ENCODE measurements at regions not wholly inside any gene's neighbourhood (a gene's known extent, or its start where the extent isn't known, plus 50 kb on each side); places are given as distances from the start of the nearest gene placed in this dataset.
"Not testable (repeated sequence)": the region's sequence is repeated elsewhere in the genome, so short reads cannot be mapped to it uniquely, and the experiment has no call there.

- DNase-seq: no peak
These were observed 162.6 kb upstream of the DTNBP1 start for GRCh38 chr6:15825332-15825930.

GRCh38 chr6:15824811-15825210 is 162.0 kb upstream of the DTNBP1 start:
- no peak for DNase-seq

- DNase-seq: no peak
These were observed 161.1 kb upstream of the DTNBP1 start for GRCh38 chr6:15823838-15824414.

- DNase-seq: no peak
These were observed 160.0 kb upstream of the DTNBP1 start for GRCh38 chr6:15822835-15823234.

- DNase-seq: no peak
These were observed 157.0 kb upstream of the DTNBP1 start for GRCh38 chr6:15819841-15820240.

- no peak for DNase-seq
These were observed 156.4 kb upstream of the DTNBP1 start for GRCh38 chr6:15819226-15819625.

GRCh38 chr6:15818491-15818890 is 155.7 kb upstream of the DTNBP1 start:
- no peak for DNase-seq

- no peak for DNase-seq
These were observed 155.2 kb upstream of the DTNBP1 start for GRCh38 chr6:15818044-15818443.

- no peak for DNase-seq
These were observed 154.3 kb upstream of the DTNBP1 start for GRCh38 chr6:15817100-15817499.

- no peak for DNase-seq
These were observed 153.8 kb upstream of the DTNBP1 start for GRCh38 chr6:15816661-15817060.

- not testable (repeated sequence) for DNase-seq
These were observed 150.9 kb upstream of the DTNBP1 start for GRCh38 chr6:15813698-15814097.

GRCh38 chr6:15811107-15811506 is 148.3 kb upstream of the DTNBP1 start:
- DNase-seq: no peak

- no peak for DNase-seq
These were observed 147.8 kb upstream of the DTNBP1 start for GRCh38 chr6:15810618-15811017.

- no peak for DNase-seq
These were observed 146.5 kb upstream of the DTNBP1 start for GRCh38 chr6:15809367-15809766.

- DNase-seq: no peak
These were observed 141.6 kb upstream of the DTNBP1 start for GRCh38 chr6:15804164-15805154.

GRCh38 chr6:15802466-15802865 is 139.6 kb upstream of the DTNBP1 start:
- DNase-seq: no peak

GRCh38 chr6:15801912-15802311 is 139.1 kb upstream of the DTNBP1 start:
- DNase-seq: no peak

GRCh38 chr6:15800841-15801617 is 138.2 kb upstream of the DTNBP1 start:
- no peak for DNase-seq

- no peak for DNase-seq
These were observed 135.9 kb upstream of the DTNBP1 start for GRCh38 chr6:15798533-15799255.

GRCh38 chr6:15796844-15797243 is 134.0 kb upstream of the DTNBP1 start:
- DNase-seq: no peak

GRCh38 chr6:15796130-15796771 is 133.4 kb upstream of the DTNBP1 start:
- DNase-seq: no peak

GRCh38 chr6:15793826-15794225 is 131.0 kb upstream of the DTNBP1 start:
- DNase-seq: no peak

Measured in activated naive CD4-positive, alpha-beta T cell (primary cell).